Stomach (tissue), 4 donors: ENCODE measurements at regions not wholly inside any gene's neighbourhood (a gene's known extent, or its start where the extent isn't known, plus 50 kb on each side); places are given as distances from the start of the nearest gene placed in this dataset.

Source experiments
- EP300 ChIP-seq: sonication (generic); formaldehyde crosslinking; IDR thresholded peaks from one replicate; pipeline ENCODE4 v1.6.1; 2017; ENCODE audit warnings: antibody characterized with exemption
- TF ChIP-seq, protein P1 (sequence below), 7 experiments: fragments of 450-650 bp in 4 of 7; fragments of 200-600 bp in 3 of 7; sonication (generic) in 3 of 7; IDR thresholded peaks; one replicate each; pipeline ENCODE4 v1.5.1; 2016 to 2019; ENCODE audit warnings: antibody characterized with exemption in 7 of 7, control low read depth in 2 of 7, mild to moderate bottlenecking in 1 of 7

DNA sequence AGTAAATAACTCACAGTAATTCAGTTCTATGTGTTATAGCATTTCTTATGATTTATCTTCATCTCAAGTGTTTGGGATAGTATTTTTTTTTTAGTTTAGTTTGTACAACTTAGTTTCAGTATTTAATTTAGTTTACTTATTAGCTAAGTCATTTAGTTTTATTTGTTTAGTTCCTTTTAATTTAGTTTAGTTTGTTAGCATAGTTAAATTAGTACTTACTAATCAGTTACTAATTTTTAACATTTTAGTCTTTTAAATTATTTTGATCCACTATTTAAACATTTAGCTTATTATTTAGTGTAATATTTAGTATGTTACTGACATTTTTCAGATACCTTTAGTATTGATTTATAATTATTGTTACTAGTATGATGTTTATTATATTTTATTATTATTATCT, 85.2 kb upstream of the SIPA1L2 start:
- TF ChIP-seq, protein P1, sequence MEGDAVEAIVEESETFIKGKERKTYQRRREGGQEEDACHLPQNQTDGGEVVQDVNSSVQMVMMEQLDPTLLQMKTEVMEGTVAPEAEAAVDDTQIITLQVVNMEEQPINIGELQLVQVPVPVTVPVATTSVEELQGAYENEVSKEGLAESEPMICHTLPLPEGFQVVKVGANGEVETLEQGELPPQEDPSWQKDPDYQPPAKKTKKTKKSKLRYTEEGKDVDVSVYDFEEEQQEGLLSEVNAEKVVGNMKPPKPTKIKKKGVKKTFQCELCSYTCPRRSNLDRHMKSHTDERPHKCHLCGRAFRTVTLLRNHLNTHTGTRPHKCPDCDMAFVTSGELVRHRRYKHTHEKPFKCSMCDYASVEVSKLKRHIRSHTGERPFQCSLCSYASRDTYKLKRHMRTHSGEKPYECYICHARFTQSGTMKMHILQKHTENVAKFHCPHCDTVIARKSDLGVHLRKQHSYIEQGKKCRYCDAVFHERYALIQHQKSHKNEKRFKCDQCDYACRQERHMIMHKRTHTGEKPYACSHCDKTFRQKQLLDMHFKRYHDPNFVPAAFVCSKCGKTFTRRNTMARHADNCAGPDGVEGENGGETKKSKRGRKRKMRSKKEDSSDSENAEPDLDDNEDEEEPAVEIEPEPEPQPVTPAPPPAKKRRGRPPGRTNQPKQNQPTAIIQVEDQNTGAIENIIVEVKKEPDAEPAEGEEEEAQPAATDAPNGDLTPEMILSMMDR (IDR thresholded peaks at IDR 0.05): no peak
- no peak for TF ChIP-seq EP300
